VCaP (cell line): ENCODE measurements at regions not wholly inside any gene's neighbourhood (a gene's known extent, or its start where the extent isn't known, plus 50 kb on each side); places are given as distances from the start of the nearest gene placed in this dataset.
A peak's percentile ranks its signal among the peaks of the same experiment; 100 is the strongest.
"Not testable (repeated sequence)": the region's sequence is repeated elsewhere in the genome, so short reads cannot be mapped to it uniquely, and the experiment has no call there.

ENCODE experiments used
- H3K27ac ChIP-seq: fragments of 450-650 bp; 2 replicates; pipeline ENCODE4 v1.5.1; 2017
- CTCF ChIP-seq: fragments of 450-650 bp; conservative IDR thresholded peaks from 2 replicates; pipeline ENCODE4 v1.5.1; 2017; ENCODE audit warnings: mild to moderate bottlenecking, moderate library complexity

GRCh38 chrY:6685783-6686389, 224.6 kb upstream of the TBL1Y start:
- H3K27ac ChIP-seq, result not testable (repeated sequence)

- H3K27ac ChIP-seq, result not testable (repeated sequence)
These were observed 208.8 kb upstream of the TBL1Y start for GRCh38 chrY:6701558-6702161.

- not testable (repeated sequence) for H3K27ac ChIP-seq
These were observed 189.1 kb upstream of the TBL1Y start for GRCh38 chrY:6721443-6721842.

- not testable (repeated sequence) for H3K27ac ChIP-seq
These were observed 163.3 kb upstream of the TBL1Y start for GRCh38 chrY:6747210-6747609.

- no peak for TF ChIP-seq CTCF
- no peak overlapping the region for H3K27ac ChIP-seq
These were observed 128.2 kb upstream of the TBL1Y start for GRCh38 chrY:6782334-6782733.

- H3K27ac ChIP-seq, result no peak overlapping the region
- TF ChIP-seq CTCF, result no peak
These were observed 123.5 kb upstream of the TBL1Y start for GRCh38 chrY:6786960-6787359.

GRCh38 chrY:6811633-6812032, 98.9 kb upstream of the TBL1Y start:
- peak; percentile 89 for TF ChIP-seq CTCF
- H3K27ac ChIP-seq, result no peak overlapping the region
